Glomerular endothelial cell (primary cell): ENCODE measurements at regions not wholly inside any gene's neighbourhood (a gene's known extent, or its start where the extent isn't known, plus 50 kb on each side); places are given as distances from the start of the nearest gene placed in this dataset.

Experiments
- DNase-seq: peaks from one replicate; pipeline ENCODE4 v3.0.0-alpha.2; 2011; ENCODE audit warnings: low read depth, low spot score; ENCODE audit errors: extremely low read depth

GRCh38 chr2:79453918-79454317 lies 58.9 kb upstream of the CTNNA2 start:
- DNase-seq: no peak

DNA sequence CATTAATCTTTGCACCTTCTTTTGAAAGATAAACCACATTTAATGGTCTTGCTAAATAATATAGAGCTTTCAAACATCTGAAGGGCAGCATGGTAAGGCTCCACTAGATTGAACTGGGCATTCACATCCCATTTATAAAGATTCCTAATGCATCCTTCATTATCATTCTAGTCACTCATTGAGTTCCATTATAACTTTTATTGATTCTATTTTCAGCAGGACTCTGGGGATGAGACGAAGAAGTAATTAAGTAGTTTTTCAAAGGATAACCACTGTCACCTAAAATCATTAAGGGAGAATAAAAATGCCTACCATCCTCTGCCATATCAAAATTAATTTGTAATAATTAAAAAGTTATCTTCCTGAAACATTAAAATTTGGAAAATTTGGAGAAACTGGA lies 60.2 kb upstream of the CTNNA2 start:
- no peak for DNase-seq

DNA sequence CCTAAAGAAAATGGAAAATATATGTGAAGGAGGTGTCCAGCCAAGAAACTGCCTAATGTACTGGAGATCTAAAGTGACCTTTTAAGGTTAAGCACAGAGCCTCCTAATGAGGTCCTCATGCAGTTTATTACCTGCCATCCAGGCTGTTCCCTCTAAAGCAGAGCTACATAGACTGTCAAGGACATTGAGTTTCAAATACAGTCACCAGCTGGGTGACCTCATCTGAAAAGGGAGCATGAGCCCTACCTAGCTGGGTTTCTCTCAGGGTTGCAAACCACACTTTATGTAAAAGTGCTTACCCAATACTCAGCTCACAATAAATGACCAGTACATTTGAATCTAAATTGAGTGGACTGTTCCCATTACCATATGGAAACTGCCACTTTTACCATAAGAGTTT lies 65.4 kb upstream of the CTNNA2 start:
- no peak for DNase-seq

- no peak for DNase-seq
Observed at GRCh38 chr2:79446313-79446712, 66.5 kb upstream of the CTNNA2 start.

DNA sequence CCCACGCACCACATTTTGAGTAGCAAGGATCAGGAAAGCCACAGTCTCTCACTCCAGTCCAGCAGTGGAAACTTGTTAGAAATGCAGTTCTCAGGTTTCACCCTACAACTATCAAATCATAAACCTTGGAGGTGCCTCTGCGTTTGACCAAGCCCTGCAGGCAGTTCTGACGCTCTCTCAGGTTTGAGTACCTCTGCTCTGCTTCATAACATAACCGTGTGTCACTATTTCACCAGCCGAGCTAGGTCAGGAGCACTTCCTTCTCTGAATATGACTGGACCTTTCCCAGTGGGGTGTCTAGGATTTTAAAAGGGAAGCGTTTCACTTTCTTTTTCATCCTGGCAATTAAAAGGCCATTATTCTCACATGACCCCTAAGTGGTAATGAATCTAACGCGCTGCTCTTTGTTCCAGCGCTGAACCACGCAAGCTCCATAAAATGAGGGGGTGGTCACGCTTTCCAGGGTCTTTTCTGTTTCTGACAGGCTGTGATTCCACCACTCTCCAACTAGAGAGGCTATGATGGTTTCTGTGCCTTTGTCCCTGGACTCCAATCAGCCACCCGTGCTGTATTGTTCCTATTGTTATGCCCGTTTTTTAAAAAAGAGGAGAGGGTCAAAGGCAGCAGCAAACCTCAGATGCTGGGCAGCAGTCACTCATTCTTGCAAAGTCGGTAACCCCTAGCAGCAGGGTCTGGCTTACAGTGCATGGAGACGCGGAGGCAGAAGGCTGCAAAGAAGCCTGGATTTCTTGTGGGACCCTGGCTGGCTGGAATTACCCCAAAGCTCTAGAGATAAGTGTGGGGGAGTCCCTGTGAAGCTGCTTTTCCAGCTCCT lies 75.2 kb upstream of the CTNNA2 start:
- no peak for DNase-seq

GRCh38 chr2:79434362-79434761 lies 78.5 kb upstream of the CTNNA2 start:
- DNase-seq: no peak

- DNase-seq: no peak
Observed at GRCh38 chr2:79432731-79433146, 80.1 kb upstream of the CTNNA2 start.

DNA sequence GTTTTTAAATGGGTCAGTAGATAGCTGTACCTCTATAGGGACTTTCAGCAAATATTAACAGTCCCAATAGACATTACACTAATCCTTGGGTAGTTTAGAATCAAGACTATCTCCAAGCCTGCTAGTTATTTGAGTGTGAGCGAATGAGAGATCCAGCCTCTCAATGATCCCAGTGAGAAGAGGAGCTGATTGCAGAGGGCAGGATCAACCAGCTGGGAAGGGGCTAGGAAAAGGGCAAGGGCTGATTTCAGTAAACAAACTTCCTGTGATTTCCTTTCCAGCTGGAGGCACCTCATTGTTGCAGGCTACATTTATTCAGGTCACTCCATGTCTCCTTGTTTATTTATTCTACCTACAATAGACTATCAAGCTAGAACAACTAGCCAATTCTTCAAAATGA lies 84.1 kb upstream of the CTNNA2 start:
- no peak for DNase-seq

- DNase-seq: no peak
Observed at GRCh38 chr2:79414690-79415089, 98.2 kb upstream of the CTNNA2 start.

DNA sequence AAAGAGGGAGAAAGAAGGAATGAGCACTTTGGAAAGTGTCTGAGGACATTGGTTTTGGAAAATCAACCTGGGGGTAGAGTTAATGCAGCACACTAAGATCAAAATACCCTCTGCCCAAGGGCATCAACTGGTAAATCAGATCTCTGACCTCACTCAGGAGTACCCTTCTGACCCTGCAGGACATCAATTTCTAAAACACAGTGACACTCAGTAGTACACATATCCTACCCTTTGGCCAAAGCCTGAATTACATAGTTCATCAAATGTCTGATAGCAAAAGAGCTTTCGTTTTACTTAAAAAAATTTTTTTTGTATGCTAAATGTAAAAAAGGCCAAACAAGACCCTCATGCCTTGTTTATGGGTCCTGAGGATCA lies 118.4 kb upstream of the CTNNA2 start:
- DNase-seq: no peak

DNA sequence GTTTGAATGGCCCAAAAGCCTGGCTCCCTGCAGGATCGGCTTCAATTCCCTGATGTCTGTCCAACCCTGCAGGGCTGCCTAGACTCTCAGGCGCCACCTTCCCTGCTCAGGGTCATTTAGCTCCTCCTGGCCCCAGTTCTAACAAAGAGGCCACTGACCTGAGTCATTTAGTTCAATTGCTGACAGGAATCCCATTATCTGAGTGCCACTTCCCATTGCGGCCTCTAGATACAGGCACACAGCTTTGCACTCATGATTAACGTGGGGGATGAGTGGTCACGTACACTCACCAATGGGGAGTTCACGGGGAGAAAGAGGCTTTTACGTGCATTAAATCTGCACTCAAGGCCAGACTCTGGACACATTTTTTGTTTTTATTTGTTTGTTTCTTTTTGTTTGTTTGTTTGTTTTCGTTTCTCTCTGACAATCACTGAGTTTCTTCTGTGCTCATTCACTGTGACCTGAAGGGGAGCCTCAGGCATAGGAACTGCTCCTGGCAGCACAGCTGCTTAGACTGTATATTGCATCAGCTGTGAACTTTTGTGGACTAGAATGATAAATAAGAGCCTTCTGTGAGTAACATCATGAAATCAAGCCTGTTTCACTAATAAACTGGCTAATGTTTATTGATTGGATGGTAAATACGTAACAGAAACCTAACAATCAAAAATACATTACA lies 118.9 kb upstream of the CTNNA2 start:
- no peak for DNase-seq

DNA sequence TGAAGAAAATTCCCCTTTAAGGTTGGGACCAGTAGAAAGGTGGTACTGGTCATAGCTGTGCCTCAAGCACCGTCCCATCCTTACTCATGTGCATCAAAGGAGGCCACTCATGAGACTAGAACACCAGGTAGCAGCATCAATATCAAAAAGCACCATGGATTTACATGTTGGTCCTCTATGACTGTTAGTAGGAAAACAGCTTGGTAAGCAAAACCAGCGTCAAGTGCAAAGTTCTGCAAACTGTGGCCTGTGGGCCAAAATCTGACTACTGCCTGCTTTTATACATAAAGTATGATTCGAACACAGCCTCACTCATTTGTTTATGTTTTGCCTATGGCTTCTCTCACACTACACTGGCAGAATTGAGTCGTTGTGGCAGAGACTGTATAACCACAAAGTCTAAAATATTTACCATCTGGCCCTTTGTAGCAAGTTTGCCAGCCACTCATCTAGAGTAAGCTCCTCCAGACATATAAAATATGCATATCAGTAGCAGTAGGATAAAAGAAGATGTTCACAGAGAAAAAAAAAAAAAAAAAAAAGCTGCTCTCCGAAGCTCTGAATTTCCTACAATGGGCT lies 119.7 kb upstream of the CTNNA2 start:
- no peak for DNase-seq

GRCh38 chr2:79389481-79389880 lies 123.4 kb upstream of the CTNNA2 start:
- DNase-seq: no peak

DNA sequence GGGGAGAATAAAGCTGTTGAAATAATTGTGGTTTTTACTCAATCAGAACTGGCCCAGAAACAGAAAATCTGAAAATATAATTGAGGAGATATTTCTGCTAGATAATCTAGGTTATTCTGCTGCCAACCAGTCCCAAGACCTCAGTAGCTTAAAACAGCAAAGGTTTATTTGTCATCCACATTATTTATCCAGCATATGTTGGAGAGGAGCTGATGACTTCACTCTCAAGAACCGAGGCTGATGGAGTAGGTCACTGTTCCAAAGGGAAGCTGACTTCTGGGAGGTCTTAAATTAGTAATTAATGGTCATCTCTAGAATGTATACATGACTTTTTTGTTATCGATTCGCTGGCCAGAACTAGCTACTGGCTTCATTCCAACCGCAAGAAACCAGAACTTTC lies 124.8 kb upstream of the CTNNA2 start:
- DNase-seq: no peak

DNA sequence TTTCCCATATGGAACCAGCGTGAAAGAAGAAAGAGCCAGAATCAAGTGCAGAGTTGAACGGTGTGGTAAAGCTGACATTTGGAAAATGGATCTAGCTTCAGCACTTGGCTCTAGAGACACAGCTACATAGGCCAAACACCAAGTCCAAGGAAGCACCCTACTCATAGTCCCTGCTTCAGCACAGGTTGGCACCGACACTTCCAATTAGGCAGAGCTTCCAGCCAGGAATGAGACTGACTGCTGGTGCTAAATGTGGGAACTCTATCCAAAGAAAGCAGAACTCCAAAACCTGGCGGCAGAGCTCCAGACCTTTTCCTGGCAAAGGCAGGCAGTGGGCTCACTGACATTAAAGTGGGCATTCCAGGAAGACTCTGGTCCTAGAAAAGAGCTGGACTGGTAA lies 125.4 kb upstream of the CTNNA2 start:
- DNase-seq: no peak

- DNase-seq: no peak
Observed at GRCh38 chr2:79383681-79384080, 129.2 kb upstream of the CTNNA2 start.

DNA sequence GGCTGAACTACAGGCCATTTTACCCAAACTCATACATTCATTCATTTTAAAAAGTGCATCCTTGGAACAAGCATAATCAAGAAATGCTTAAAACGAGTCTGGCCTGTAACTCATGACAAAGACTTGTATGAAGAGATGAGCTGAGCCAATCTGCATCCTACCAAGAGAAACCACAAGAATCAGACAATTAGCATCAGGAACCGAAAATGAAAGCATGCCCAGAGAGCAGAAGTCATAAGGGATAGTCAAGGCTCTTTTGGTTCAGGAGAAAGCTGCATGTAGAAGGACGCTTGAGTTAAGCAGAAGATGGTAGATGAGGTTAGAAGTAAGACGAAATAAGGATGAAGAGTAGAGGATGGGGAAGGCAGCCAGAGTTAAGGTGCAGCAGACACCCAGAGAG lies 137.0 kb upstream of the CTNNA2 start:
- no peak for DNase-seq

- DNase-seq: no peak
Observed at GRCh38 chr2:79373358-79374130, 139.3 kb upstream of the CTNNA2 start.

DNA sequence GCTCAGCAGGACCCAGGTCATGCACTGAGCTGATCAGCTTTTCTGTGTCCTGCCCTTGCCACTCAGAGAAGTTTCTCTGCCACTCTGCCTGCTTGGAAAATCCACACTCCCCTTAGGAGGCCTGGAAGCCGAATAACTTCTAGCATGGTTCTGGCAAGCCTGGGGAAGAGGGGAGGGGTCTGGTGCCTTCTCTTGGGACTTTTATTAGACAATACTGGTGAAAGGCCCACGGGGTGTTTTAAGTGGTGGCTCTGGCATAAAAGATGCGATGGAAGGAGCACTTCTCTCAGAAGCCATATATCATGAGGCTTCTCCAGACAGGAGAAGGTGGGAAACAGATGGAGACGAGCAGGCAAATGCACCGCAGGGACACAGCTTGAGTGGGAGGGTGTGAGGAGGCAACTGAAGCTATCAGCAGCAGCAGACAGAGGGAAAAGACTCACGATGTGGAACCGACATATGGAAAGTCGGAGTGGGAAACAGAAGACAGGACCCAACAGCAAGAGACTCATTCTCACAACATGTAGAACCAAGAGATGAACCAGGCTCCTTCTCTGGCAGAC lies 141.8 kb upstream of the CTNNA2 start:
- no peak for DNase-seq

- DNase-seq: no peak
Observed at GRCh38 chr2:79369127-79369526, 143.7 kb upstream of the CTNNA2 start.

- DNase-seq: no peak
Observed at GRCh38 chr2:79368116-79368630, 144.7 kb upstream of the CTNNA2 start.
